HCT116 (cell line): ENCODE measurements at regions not wholly inside any gene's neighbourhood (a gene's known extent, or its start where the extent isn't known, plus 50 kb on each side); places are given as distances from the start of the nearest gene placed in this dataset.
"Not testable (repeated sequence)": the region's sequence is repeated elsewhere in the genome, so short reads cannot be mapped to it uniquely, and the experiment has no call there.

Experiments used
- CEBPB ChIP-seq: IDR thresholded peaks from 2 replicates; pipeline ENCODE4 v1.6.1; 2012; ENCODE audit warnings: low read depth
- CTCF ChIP-seq, 3 experiments: fragments of 200-600 bp in 1 of 3; sonication (generic) in 1 of 3; IDR thresholded peaks in 2 of 3; conservative IDR thresholded peaks in 1 of 3; 2 replicates each; pipeline ENCODE4 v1.5.1; 2012 to 2017; ENCODE audit warnings: low read depth in 2 of 3, low read length in 2 of 3, antibody characterized with exemption in 1 of 3, borderline replicate concordance in 1 of 3, control low read depth in 1 of 3, mild to moderate bottlenecking in 1 of 3, mixed read lengths in 1 of 3, mixed run types in 1 of 3, moderate library complexity in 1 of 3; ENCODE audit not compliant: insufficient read depth in 1 of 3
- EGR1 ChIP-seq: IDR thresholded peaks from 2 replicates; pipeline ENCODE4 v1.6.1; 2012; ENCODE audit warnings: low read depth
- EZH2 ChIP-seq: fragments of 200-600 bp; sonication (generic); IDR thresholded peaks from 2 replicates; pipeline ENCODE4 v1.6.1; 2017; ENCODE audit warnings: antibody characterized with exemption, mixed run types
- EZH2phosphoT487 ChIP-seq: fragments of 200-600 bp; IDR thresholded peaks from 2 replicates; pipeline ENCODE4 v1.6.1; 2018; ENCODE audit warnings: antibody characterized with exemption, borderline replicate concordance
- FOSL1 ChIP-seq: IDR thresholded peaks from 2 replicates; pipeline ENCODE4 v1.6.1; 2012; ENCODE audit warnings: low read depth
- POLR2A ChIP-seq: IDR thresholded peaks from 2 replicates; pipeline ENCODE4 v1.7.0; 2011; ENCODE audit warnings: borderline replicate concordance; ENCODE audit not compliant: insufficient read depth, insufficient read length; ENCODE audit errors: extremely low read depth
- POLR2AphosphoS5 ChIP-seq: IDR thresholded peaks from 2 replicates; pipeline ENCODE4 v1.6.1; 2011; ENCODE audit warnings: mild to moderate bottlenecking, low read depth, low read length, moderate library complexity
- RAD21 ChIP-seq: IDR thresholded peaks from 2 replicates; pipeline ENCODE4 v1.6.1; 2012; ENCODE audit warnings: low read depth, mild to moderate bottlenecking
- REST ChIP-seq: IDR thresholded peaks from 2 replicates; pipeline ENCODE4 v1.6.1; 2012; ENCODE audit warnings: low read depth
- YY1 ChIP-seq: IDR thresholded peaks from 2 replicates; pipeline ENCODE4 v1.6.1; 2011; ENCODE audit warnings: low read length, low read depth, moderate library complexity, mild to moderate bottlenecking; ENCODE audit not compliant: insufficient replicate concordance; ENCODE audit errors: extremely low read depth
- ZFX ChIP-seq: fragments of 450-650 bp; IDR thresholded peaks from 2 replicates; pipeline ENCODE4 v1.6.1; 2017
- TF ChIP-seq, protein P1 (sequence below): IDR thresholded peaks from 2 replicates; pipeline ENCODE4 v1.6.1; 2012

DNA sequence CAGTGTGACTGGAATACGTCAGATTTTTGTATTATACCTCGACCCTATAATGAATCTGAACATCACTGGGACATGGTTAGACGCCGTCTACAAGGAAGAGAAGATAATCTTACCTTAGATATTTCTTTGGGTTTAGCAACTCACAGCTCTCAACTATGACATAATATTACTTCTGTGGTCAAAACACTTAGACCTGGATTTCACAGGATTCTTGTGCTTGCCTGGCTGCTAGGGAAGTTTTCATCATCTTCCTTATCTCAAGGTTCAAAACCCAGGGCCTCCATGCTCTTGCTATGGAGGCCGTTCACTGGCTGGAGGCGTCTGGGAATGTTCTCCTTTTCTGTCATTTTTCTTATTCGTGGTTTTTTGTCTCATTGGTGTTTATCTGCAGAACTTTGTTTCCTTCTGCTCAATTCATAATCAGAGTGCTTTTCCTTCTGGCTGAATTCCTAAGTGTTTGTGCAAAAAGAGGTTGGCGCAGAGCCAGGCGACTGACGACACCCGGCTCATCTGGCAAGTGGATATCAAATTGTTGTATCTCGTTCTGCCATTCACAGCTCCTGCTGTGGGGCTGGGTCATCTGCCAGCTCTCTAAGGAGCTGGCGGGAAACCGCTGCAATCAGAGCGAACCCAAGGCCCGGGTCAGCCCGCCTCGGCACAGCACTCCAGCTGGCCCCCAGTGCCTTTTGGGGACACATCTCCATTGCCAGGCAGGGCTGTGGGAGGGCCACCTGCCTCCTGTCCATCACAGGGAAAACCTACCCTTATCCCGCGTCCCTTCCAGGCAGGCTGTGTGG lies 68.1 kb upstream of the DEFB108B start:
- TF ChIP-seq, protein P1, sequence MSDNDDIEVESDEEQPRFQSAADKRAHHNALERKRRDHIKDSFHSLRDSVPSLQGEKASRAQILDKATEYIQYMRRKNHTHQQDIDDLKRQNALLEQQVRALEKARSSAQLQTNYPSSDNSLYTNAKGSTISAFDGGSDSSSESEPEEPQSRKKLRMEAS = not testable (repeated sequence)
- not testable (repeated sequence) for TF ChIP-seq EZH2phosphoT487; CTCF (IDR thresholded peaks at IDR 0.05 in 2 of 3, conservative IDR thresholded peaks at IDR 0.05 in 1 of 3; ENCODE audit: borderline replicate concordance in 1 of 3, insufficient read depth in 1 of 3, low read depth in 2 of 3, low read length in 2 of 3); YY1; FOSL1; RAD21; CEBPB; REST; EGR1; POLR2AphosphoS5; EZH2; ZFX; POLR2A
